ENCODE measurements at regions not wholly inside any gene's neighbourhood (a gene's known extent, or its start where the extent isn't known, plus 50 kb on each side); places are given as distances from the start of the nearest gene placed in this dataset.
"Not testable (repeated sequence)": the region's sequence is repeated elsewhere in the genome, so short reads cannot be mapped to it uniquely, and the experiment has no call there.

DNA sequence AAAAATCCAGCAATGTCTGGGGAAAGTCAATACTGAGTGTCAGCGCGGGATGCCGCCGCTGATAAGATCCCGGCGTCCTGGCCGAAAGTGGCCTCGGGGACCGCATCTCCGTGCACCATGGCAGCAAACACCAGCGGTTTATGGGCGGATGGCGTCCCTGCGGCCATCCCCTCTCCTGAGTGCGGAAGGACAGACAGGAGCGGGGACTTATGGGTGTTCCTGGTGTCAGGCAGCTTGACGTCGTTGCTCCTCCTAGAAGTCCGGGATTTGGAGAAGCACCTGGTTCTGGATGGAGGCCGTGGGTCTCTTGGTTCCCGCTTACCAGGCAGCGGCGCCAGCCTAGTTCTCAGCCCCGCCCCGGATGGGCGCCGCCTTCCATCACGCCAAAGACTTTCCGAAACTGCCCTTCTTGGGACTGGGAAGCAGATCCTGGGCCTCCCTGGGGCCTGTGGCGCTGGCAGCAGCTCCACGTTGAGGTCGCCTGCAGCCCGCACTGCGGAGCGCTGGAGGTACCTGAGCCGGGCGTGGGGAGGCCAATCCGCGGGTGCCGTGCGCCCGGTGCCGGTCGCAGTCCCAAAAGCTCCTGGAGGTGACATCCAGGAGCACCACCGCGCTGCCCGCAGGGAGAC is 119.1 kb downstream of the CCDC74A start:
- Histone ChIP-seq H3K27me3 (ENCODE audit: insufficient read depth, insufficient read length) (no peaks in the 10 kb centered on the region), H3K9ac (ENCODE audit: insufficient read length, low read depth) (no peak overlapping the region), H3K9me3 (ENCODE audit: insufficient read depth, low read length) (no peaks in the 10 kb centered on the region), H3K36me3 (ENCODE audit: insufficient read depth, insufficient read length, low read length) (no peaks in the 10 kb centered on the region), H3K4me3 (ENCODE audit: insufficient read length, low read depth) (no peak overlapping the region), H3K4me1 (ENCODE audit: insufficient read depth, insufficient read length) (no peaks in the 10 kb centered on the region)
- no peak for TF ChIP-seq YY1 (IDR thresholded peaks at IDR 0.05; ENCODE audit: insufficient read depth, insufficient read length)
- TF ChIP-seq ZNF274 (IDR thresholded peaks at IDR 0.05; ENCODE audit: low read depth, low read length), result no peak
- DNase-seq (ENCODE audit: low read depth, low spot score), result no peak

DNA sequence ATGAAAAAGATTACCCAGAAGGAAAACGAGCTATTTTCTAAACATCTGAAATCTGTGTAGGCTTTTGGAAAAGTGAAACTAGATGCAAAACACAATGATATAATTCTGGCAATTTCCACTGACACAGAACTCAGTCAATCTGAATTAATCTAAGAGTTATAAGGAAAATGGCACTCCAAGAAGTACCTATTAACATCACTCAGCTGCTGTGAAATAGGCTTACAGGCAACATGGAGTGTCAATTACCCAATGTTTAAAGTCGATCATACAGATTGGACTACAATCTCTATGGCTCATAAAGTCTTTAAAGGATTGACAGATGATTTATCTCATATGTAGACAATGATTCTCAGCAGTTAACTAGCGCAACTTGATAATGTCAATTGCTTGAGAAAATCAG is 120.9 kb downstream of the CCDC74A start:
- H3K36me3 ChIP-seq (ENCODE audit: insufficient read depth, insufficient read length, low read length); H3K27me3 ChIP-seq (ENCODE audit: insufficient read depth, insufficient read length); H3K4me3 ChIP-seq (ENCODE audit: insufficient read length, low read depth); H3K9ac ChIP-seq (ENCODE audit: insufficient read length, low read depth); H3K4me1 ChIP-seq (ENCODE audit: insufficient read depth, insufficient read length); H3K9me3 ChIP-seq (ENCODE audit: insufficient read depth, low read length); DNase-seq (ENCODE audit: low read depth, low spot score): not testable (repeated sequence)

DNA sequence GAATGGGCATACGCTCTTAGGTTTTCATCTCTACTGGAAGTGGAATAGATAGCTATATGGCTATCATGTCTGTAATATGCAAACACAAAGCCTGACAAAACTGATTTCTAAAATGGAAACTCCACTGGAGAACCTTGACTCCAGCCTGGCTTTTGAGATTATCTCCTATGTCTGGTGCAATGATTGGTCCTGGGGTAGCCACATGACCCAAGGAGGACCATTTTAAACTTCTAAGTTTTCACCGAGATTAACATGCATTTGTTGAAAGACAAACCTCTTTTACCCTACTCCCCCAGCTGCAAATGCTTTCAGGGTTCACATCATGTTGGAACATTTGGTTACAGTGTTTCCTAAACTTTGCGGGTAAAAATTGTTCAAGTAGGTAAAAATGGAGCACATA is 124.6 kb downstream of the CCDC74A start:
- DNase-seq (ENCODE audit: low read depth, low spot score); H3K9me3 ChIP-seq (ENCODE audit: insufficient read depth, low read length); H3K27me3 ChIP-seq (ENCODE audit: insufficient read depth, insufficient read length); H3K4me3 ChIP-seq (ENCODE audit: insufficient read length, low read depth); H3K4me1 ChIP-seq (ENCODE audit: insufficient read depth, insufficient read length); H3K36me3 ChIP-seq (ENCODE audit: insufficient read depth, insufficient read length, low read length); H3K9ac ChIP-seq (ENCODE audit: insufficient read length, low read depth): not testable (repeated sequence)

GRCh38 chr2:131654107-131654506 is 126.4 kb downstream of the CCDC74A start:
- DNase-seq (ENCODE audit: low read depth, low spot score); H3K27me3 ChIP-seq (ENCODE audit: insufficient read depth, insufficient read length); H3K36me3 ChIP-seq (ENCODE audit: insufficient read depth, insufficient read length, low read length); H3K9me3 ChIP-seq (ENCODE audit: insufficient read depth, low read length); H3K9ac ChIP-seq (ENCODE audit: insufficient read length, low read depth); H3K4me1 ChIP-seq (ENCODE audit: insufficient read depth, insufficient read length); H3K4me3 ChIP-seq (ENCODE audit: insufficient read length, low read depth): not testable (repeated sequence)

DNA sequence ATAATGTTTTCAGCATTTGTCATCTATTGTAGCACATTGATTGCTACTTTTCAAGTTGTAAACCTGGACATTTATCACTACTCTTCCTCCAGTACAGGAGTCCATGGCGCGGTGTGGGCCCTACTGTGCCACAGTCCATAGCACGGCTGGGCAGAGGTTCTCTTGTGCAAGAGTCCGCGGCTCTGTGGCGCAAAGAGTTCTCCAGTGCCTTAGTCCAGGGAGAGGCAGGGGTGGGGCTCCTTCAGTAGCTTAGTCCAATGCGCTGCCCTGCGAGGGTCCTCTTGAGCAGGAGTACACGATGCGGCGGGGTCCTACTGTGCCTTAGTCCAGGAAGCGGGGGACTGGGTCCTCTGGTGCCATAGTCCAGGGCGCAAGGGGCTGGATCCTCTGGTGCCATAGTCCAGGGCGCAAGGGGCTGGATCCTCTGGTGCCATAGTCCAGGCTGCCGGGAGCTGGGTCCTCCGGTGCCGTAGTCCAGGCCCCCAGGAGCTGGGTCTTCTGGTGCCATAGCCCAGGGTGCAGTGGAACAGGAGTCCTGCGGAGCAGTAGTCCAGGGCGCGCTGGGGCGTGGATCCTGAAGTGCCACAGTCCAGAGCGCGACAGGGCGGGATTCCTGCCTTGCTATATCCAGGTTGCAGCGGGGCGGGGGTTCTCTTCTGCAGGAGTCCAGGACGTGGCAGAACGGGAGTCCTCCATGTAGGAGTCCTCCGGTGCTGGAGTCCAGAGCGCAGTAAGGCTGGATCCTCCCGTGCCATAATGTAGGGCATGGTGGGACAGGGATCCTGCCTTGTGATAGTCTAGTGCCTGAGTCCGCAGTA is 129.3 kb downstream of the CCDC74A start:
- TF ChIP-seq YY1 (IDR thresholded peaks at IDR 0.05; ENCODE audit: insufficient read depth, insufficient read length) (no peak), ZNF274 (IDR thresholded peaks at IDR 0.05; ENCODE audit: low read depth, low read length) (no peak), SUZ12 (IDR thresholded peaks at IDR 0.05; ENCODE audit: extremely low read depth, insufficient read depth, insufficient read length) (no peak)
- DNase-seq (ENCODE audit: low read depth, low spot score), result no peak
- no peaks in the 10 kb centered on the region; the same call in 1 of the 2 replicates for H3K9me3 ChIP-seq (ENCODE audit: insufficient read depth, low read length)
- H3K9ac ChIP-seq (ENCODE audit: insufficient read length, low read depth), result no peak overlapping the region
- H3K4me3 ChIP-seq (ENCODE audit: insufficient read length, low read depth), result no peak overlapping the region
- H3K4me1 ChIP-seq (ENCODE audit: insufficient read depth, insufficient read length), result no peaks in the 10 kb centered on the region
- no peaks in the 10 kb centered on the region for H3K27me3 ChIP-seq (ENCODE audit: insufficient read depth, insufficient read length)
- H3K36me3 ChIP-seq (ENCODE audit: insufficient read depth, insufficient read length, low read length), result no peaks in the 10 kb centered on the region

- Histone ChIP-seq H3K9me3 (ENCODE audit: insufficient read depth, low read length) (no peaks in the 10 kb centered on the region; the same call in 1 of the 2 replicates), H3K4me3 (ENCODE audit: insufficient read length, low read depth) (no peak overlapping the region), H3K4me1 (ENCODE audit: insufficient read depth, insufficient read length) (no peaks in the 10 kb centered on the region), H3K36me3 (ENCODE audit: insufficient read depth, insufficient read length, low read length) (no peaks in the 10 kb centered on the region), H3K27me3 (ENCODE audit: insufficient read depth, insufficient read length) (no peaks in the 10 kb centered on the region), H3K9ac (ENCODE audit: insufficient read length, low read depth) (no peak overlapping the region)
- TF ChIP-seq YY1 (IDR thresholded peaks at IDR 0.05; ENCODE audit: insufficient read depth, insufficient read length) (no peak), ZNF274 (IDR thresholded peaks at IDR 0.05; ENCODE audit: low read depth, low read length) (no peak), SUZ12 (IDR thresholded peaks at IDR 0.05; ENCODE audit: extremely low read depth, insufficient read depth, insufficient read length) (no peak)
- DNase-seq (ENCODE audit: low read depth, low spot score), result no peak
Measured at GRCh38 chr2:131657895-131658768, 130.4 kb downstream of the CCDC74A start.

GRCh38 chr2:131658769-131659131 is 131.1 kb downstream of the CCDC74A start:
- DNase-seq (ENCODE audit: low read depth, low spot score), result no peak
- Histone ChIP-seq H3K4me3 (ENCODE audit: insufficient read length, low read depth) (no peak overlapping the region), H3K36me3 (ENCODE audit: insufficient read depth, insufficient read length, low read length) (no peaks in the 10 kb centered on the region), H3K9me3 (ENCODE audit: insufficient read depth, low read length) (no peaks in the 10 kb centered on the region; the same call in 1 of the 2 replicates), H3K9ac (ENCODE audit: insufficient read length, low read depth) (no peak overlapping the region), H3K27me3 (ENCODE audit: insufficient read depth, insufficient read length) (no peaks in the 10 kb centered on the region), H3K4me1 (ENCODE audit: insufficient read depth, insufficient read length) (no peaks in the 10 kb centered on the region)
- TF ChIP-seq SUZ12 (IDR thresholded peaks at IDR 0.05; ENCODE audit: extremely low read depth, insufficient read depth, insufficient read length) (no peak), ZNF274 (IDR thresholded peaks at IDR 0.05; ENCODE audit: low read depth, low read length) (no peak), YY1 (IDR thresholded peaks at IDR 0.05; ENCODE audit: insufficient read depth, insufficient read length) (no peak)

All from NT2/D1 (cell line).